ENCODE measurements at regions not wholly inside any gene's neighbourhood (a gene's known extent, or its start where the extent isn't known, plus 50 kb on each side); places are given as distances from the start of the nearest gene placed in this dataset.

- TF ChIP-seq CTCF (IDR thresholded peaks at IDR 0.05; ENCODE audit: low read depth, low read length) = no peak
- DNase-seq (ENCODE audit: low read depth in 2 of 2) = peak in 1 of 2 donors; percentile 29
Observed at GRCh38 chr2:83054751-83055150, 1404.3 kb downstream of the SUCLG1 start.

GRCh38 chr2:83051538-83052170 lies 1407.4 kb downstream of the SUCLG1 start:
- TF ChIP-seq CTCF (IDR thresholded peaks at IDR 0.05; ENCODE audit: low read depth, low read length) = no peak
- no peak overlapping the region for H3K4me3 ChIP-seq (replicated peaks in 1 of 2; ENCODE audit: low read depth in 2 of 2, low read length in 2 of 2)
- DNase-seq (ENCODE audit: low read depth in 2 of 2) = peak; percentile 14 to 92

More at GRCh38 chr2:83054751-83055150, 1404.3 kb downstream of the SUCLG1 start:
- no peak overlapping the region for H3K4me3 ChIP-seq (replicated peaks in 1 of 2; ENCODE audit: low read depth in 2 of 2, low read length in 2 of 2)

- TF ChIP-seq CTCF (IDR thresholded peaks at IDR 0.05; ENCODE audit: low read depth, low read length) = no peak
- DNase-seq (ENCODE audit: low read depth in 2 of 2) = no peak
- no peak overlapping the region for H3K4me3 ChIP-seq (replicated peaks in 1 of 2; ENCODE audit: low read depth in 2 of 2, low read length in 2 of 2)
Observed at GRCh38 chr2:83042053-83042452, 1417.0 kb downstream of the SUCLG1 start.

- DNase-seq (ENCODE audit: low read depth in 2 of 2) = peak; percentile 3
- no peak overlapping the region for H3K4me3 ChIP-seq (replicated peaks in 1 of 2; ENCODE audit: low read depth in 2 of 2, low read length in 2 of 2)
- no peak for TF ChIP-seq CTCF (IDR thresholded peaks at IDR 0.05; ENCODE audit: low read depth, low read length)
Observed at GRCh38 chr2:83022631-83023210, 1436.4 kb downstream of the SUCLG1 start.

- TF ChIP-seq CTCF (IDR thresholded peaks at IDR 0.05; ENCODE audit: low read depth, low read length) = no peak
- no peak overlapping the region for H3K4me3 ChIP-seq (replicated peaks in 1 of 2; ENCODE audit: low read depth in 2 of 2, low read length in 2 of 2)
- DNase-seq (ENCODE audit: low read depth in 2 of 2) = peak; percentile 24 to 31
Observed at GRCh38 chr2:83017366-83018090, 1441.6 kb downstream of the SUCLG1 start.

GRCh38 chr2:83016343-83017110 lies 1442.6 kb downstream of the SUCLG1 start:
- no peak for TF ChIP-seq CTCF (IDR thresholded peaks at IDR 0.05; ENCODE audit: low read depth, low read length)
- DNase-seq (ENCODE audit: low read depth in 2 of 2) = peak in 1 of 2 donors; percentile 1
- no peak overlapping the region for H3K4me3 ChIP-seq (replicated peaks in 1 of 2; ENCODE audit: low read depth in 2 of 2, low read length in 2 of 2)
